Lung (tissue), 11 donors: ENCODE measurements at regions not wholly inside any gene's neighbourhood (a gene's known extent, or its start where the extent isn't known, plus 50 kb on each side); places are given as distances from the start of the nearest gene placed in this dataset.
"Not testable (repeated sequence)": the region's sequence is repeated elsewhere in the genome, so short reads cannot be mapped to it uniquely, and the experiment has no call there.

ENCODE experiments used
- ATAC-seq: fragments of 200-7000 bp; cut with Tn5 transposase; one replicate; pipeline ENCODE4 v1.9.1; 2020; ENCODE audit warnings: moderate number of reproducible peaks; ENCODE audit not compliant: insufficient read depth, low FRiP score
- DNase-seq, 3 donors: peaks; one replicate each; pipeline ENCODE4 v3.0.0-alpha.2; 2013 to 2017
- H3K27ac ChIP-seq, 2 donors: one replicate each; pipeline ENCODE4 v1.5.1; 2013; ENCODE audit warnings: mild to moderate bottlenecking in 2 of 2, moderate library complexity in 2 of 2, control low read depth in 1 of 2, inconsistent platforms in 1 of 2, low read depth in 1 of 2, low read length in 1 of 2
- H3K27me3 ChIP-seq, 3 donors: one replicate each; pipeline ENCODE4 v1.5.1; 2013; ENCODE audit warnings: low read length in 2 of 3; ENCODE audit not compliant: control insufficient read depth in 3 of 3, insufficient read depth in 3 of 3
- H3K36me3 ChIP-seq, 4 donors: one replicate each; pipeline ENCODE4 v1.5.1; 2013; ENCODE audit warnings: low read length in 4 of 4, mild to moderate bottlenecking in 1 of 4, moderate library complexity in 1 of 4; ENCODE audit not compliant: control insufficient read depth in 4 of 4, insufficient read depth in 4 of 4
- H3K4me1 ChIP-seq, 5 donors: one replicate each; pipeline ENCODE4 v1.5.1; 2013; ENCODE audit warnings: low read length in 5 of 5, mild to moderate bottlenecking in 2 of 5, moderate library complexity in 1 of 5; ENCODE audit not compliant: control insufficient read depth in 5 of 5, insufficient read depth in 5 of 5
- H3K4me3 ChIP-seq: one replicate; pipeline ENCODE4 v1.5.1; 2013; ENCODE audit warnings: mild to moderate bottlenecking, control low read depth, moderate library complexity
- H3K9ac ChIP-seq, 2 donors: one replicate each; pipeline ENCODE4 v1.5.1; 2013; ENCODE audit warnings: low read length in 2 of 2, control low read depth in 1 of 2; ENCODE audit not compliant: insufficient read depth in 1 of 2
- H3K9me3 ChIP-seq, 4 donors: one replicate each; pipeline ENCODE4 v1.5.1; 2013; ENCODE audit warnings: low read length in 3 of 4, mild to moderate bottlenecking in 1 of 4, moderate library complexity in 1 of 4; ENCODE audit not compliant: control insufficient read depth in 4 of 4, insufficient read depth in 3 of 4
- CTCF ChIP-seq: IDR thresholded peaks from 2 replicates; pipeline ENCODE4 v1.5.1; 2012; ENCODE audit warnings: mild to moderate bottlenecking; ENCODE audit errors: control extremely low read depth, extremely low read depth
- WGBS, 2 donors: extraction: QIAGEN DNeasy Blood & Tissue Kit; methylation state at CpG; one replicate each; pipeline ENCODE4 v1.1.7; 2013; 5-methylcytosine and 5-hydroxymethylcytosine counted together
- donor health status: control.
- donor health status: control.
- donor health status: Bipolar disorder and iron deficiency.
- donor health status: healthy.
- donor health status: DM: yes; HTN: yes; CAD: no.

DNA sequence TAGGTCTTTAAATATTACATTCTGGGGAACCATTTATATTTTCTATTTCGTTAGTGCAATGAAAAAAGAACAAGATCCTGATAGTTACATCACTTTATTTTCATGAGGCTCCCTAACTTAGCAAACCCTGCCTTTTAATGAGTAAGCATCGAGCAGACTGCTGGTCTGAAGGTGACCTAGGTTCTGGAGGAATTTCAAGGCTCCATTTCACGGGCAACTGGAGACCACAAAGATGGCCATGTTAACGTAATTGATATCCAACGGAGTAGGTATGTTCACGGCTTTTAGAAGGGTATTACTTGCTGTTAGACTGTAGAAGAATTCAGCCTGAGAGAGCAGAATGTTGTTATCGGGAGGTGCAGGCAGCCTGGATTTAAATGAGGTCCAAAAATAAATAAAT lies 1597.6 kb downstream of the EFNB2 start:
- Histone ChIP-seq H3K9me3 (no peaks in the 10 kb centered on the region), H3K36me3 (no peaks in the 10 kb centered on the region), H3K4me1 (no peaks in the 10 kb centered on the region), H3K27me3 (no peaks in the 10 kb centered on the region), H3K27ac (no peak overlapping the region), H3K9ac (no peak overlapping the region), H3K4me3 (no peak overlapping the region)
- DNase-seq (no peak), ATAC-seq (no peak)
- no peak for TF ChIP-seq CTCF
- WGBS, 2 donors, result 89 to 90% methylated on average over 7 of the region's 7 CpGs

- no peak overlapping the region for H3K9ac ChIP-seq
- no peak for TF ChIP-seq CTCF
- no peaks in the 10 kb centered on the region for H3K4me1 ChIP-seq
- H3K4me3 ChIP-seq, result no peak overlapping the region
- no peaks in the 10 kb centered on the region for H3K27me3 ChIP-seq
- 47 to 59% methylated on average over 2 of the region's 2 CpGs for WGBS, 2 donors
- no peaks in the 10 kb centered on the region for H3K36me3 ChIP-seq
- no peak overlapping the region for H3K27ac ChIP-seq
- no peak for ATAC-seq
- DNase-seq, result peak in 1 of 3 donors; percentile 12
- no peaks in the 10 kb centered on the region for H3K9me3 ChIP-seq
Measured at GRCh38 chr13:104936304-104936703, 1599.2 kb downstream of the EFNB2 start.

GRCh38 chr13:104920513-104920912 lies 1614.9 kb downstream of the EFNB2 start:
- WGBS, 2 donors, result 89 to 100% methylated on average over 1 of the region's 1 CpG
- H3K4me3 ChIP-seq, H3K9me3 ChIP-seq: not testable (repeated sequence)

DNA sequence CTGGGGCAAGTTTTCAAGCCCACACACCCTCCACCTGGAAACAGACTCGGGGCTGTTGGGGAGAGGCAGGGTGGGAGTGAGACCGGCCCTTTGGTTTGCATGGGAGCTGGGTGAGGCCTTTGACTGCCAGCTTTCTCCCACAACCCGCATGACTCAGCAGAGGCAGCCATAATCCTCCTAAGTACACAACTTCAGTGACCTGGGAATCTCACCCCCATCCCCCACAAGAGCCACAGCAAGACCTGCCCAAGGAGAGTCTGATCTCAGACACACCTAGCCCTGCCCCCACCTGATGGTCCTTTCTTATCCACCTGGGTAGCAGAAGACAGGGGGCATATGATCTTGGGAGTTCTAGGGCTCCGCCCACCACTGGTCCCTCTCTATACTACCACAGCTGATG lies 1615.4 kb downstream of the EFNB2 start:
- WGBS, 2 donors, result 94 to 95% methylated on average over 4 of the region's 4 CpGs
- Histone ChIP-seq H3K36me3 (no peaks in the 10 kb centered on the region), H3K27me3 (no peaks in the 10 kb centered on the region)

More at GRCh38 chr13:104920513-104920912, 1614.9 kb downstream of the EFNB2 start:
- not testable (repeated sequence) for H3K36me3 ChIP-seq, H3K4me1 ChIP-seq, ATAC-seq, H3K27ac ChIP-seq, H3K9ac ChIP-seq, H3K27me3 ChIP-seq, DNase-seq

More for the DNA sequence above, 1615.4 kb downstream of the EFNB2 start:
- H3K9me3 ChIP-seq, result peaks cover 0 to 3% (median 0%) of the 10 kb centered on the region in 4 donors
- ATAC-seq, result no peak
- TF ChIP-seq CTCF, result no peak
- no peak overlapping the region for H3K9ac ChIP-seq
- no peak overlapping the region for H3K27ac ChIP-seq
- H3K4me3 ChIP-seq, result no peak overlapping the region
- no peak for DNase-seq
- no peaks in the 10 kb centered on the region for H3K4me1 ChIP-seq
